Breast epithelium (tissue), 4 donors: ENCODE measurements at regions not wholly inside any gene's neighbourhood (a gene's known extent, or its start where the extent isn't known, plus 50 kb on each side); places are given as distances from the start of the nearest gene placed in this dataset.

ENCODE experiments used
- DNase-seq, 2 donors: peaks; one replicate each; pipeline ENCODE4 v3.0.0-alpha.2; 2019; ENCODE audit warnings: low spot score in 2 of 2
- H3K27ac ChIP-seq, 2 donors: fragments of 200-600 bp; sonication (generic) in 1 of 2; one replicate each; pipeline ENCODE4 v1.5.1; 2016 to 2019; ENCODE audit warnings: mild to moderate bottlenecking in 1 of 2
- H3K27me3 ChIP-seq, 2 donors: fragments of 200-600 bp; sonication (generic) in 1 of 2; one replicate each; pipeline versions ENCODE4 v1.5.1 to v1.6.0; 2017 to 2019; ENCODE audit warnings: control low read depth in 1 of 2, mild to moderate bottlenecking in 1 of 2
- H3K36me3 ChIP-seq: fragments of 200-600 bp; one replicate; pipeline ENCODE4 v1.5.1; 2019
- H3K4me1 ChIP-seq, 2 donors: fragments of 200-600 bp; sonication (generic); one replicate each; pipeline ENCODE4 v1.5.1; 2016 to 2019; ENCODE audit warnings: control low read depth in 1 of 2
- H3K4me3 ChIP-seq, 3 donors: fragments of 200-600 bp; sonication (generic); 1 replicate in 2 of 3; 2 replicates in 1 of 3; pipeline ENCODE4 v1.5.1; 2016 to 2019; ENCODE audit warnings: mild to moderate bottlenecking in 3 of 3, moderate library complexity in 2 of 3
- H3K9me3 ChIP-seq, 2 donors: fragments of 200-600 bp; sonication (generic) in 1 of 2; one replicate each; pipeline ENCODE4 v1.5.1; 2016 to 2019; ENCODE audit warnings: control low read depth in 1 of 2
- POLR2A ChIP-seq: fragments of 450-650 bp; IDR thresholded peaks from one replicate; pipeline ENCODE4 v1.6.1; 2016; ENCODE audit warnings: antibody characterized with exemption, mild to moderate bottlenecking, moderate library complexity
- POLR2AphosphoS5 ChIP-seq, 3 donors: sonication (generic); formaldehyde crosslinking; IDR thresholded peaks; one replicate each; pipeline ENCODE4 v1.6.1; 2017; ENCODE audit warnings: antibody characterized with exemption in 3 of 3
- intact Hi-C: fragments of 100-400 bp; cut with DNase I; formaldehyde crosslinking; loops from one replicate; pipeline ENCODE4 v1.15.1; 2023; ENCODE audit warnings: low total_unique reads
- TF ChIP-seq, protein P1 (sequence below), 3 donors: fragments of 450-650 bp; IDR thresholded peaks; one replicate each; pipeline ENCODE4 v1.5.1; 2016 to 2017; ENCODE audit warnings: antibody characterized with exemption in 3 of 3, mild to moderate bottlenecking in 3 of 3, moderate library complexity in 3 of 3

DNA sequence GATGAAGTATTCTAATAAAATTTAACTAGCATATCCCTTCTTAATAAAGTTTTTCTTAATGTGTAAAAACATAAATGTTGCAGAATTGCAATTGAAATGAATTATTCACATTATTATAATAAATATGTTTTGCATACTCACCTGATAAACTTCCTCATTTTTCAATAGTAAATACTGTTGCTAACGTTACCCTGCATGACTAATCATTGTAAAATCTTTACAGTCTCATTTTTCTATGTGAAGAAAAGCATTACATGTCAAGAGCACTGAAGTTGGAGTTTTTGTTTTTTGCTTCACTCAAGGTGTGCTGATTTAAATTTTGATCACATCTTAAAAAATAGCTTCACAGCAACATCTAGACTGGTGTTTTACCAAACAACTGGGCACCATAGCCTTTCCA lies 157.2 kb upstream of the CDH18 start:
- H3K27ac ChIP-seq: no peak overlapping the region
- no peaks in the 10 kb centered on the region for H3K36me3 ChIP-seq
- intact Hi-C loops: loop anchor here (5.0 kb wide), 1 partner anchor 68 kb away; no protein-coding TSS in a partner anchor
- no peaks in the 10 kb centered on the region for H3K27me3 ChIP-seq
- DNase-seq: no peak
- no peaks in the 10 kb centered on the region for H3K9me3 ChIP-seq
- TF ChIP-seq POLR2AphosphoS5 (IDR thresholded peaks at IDR 0.05): no peak
- TF ChIP-seq, protein P1, sequence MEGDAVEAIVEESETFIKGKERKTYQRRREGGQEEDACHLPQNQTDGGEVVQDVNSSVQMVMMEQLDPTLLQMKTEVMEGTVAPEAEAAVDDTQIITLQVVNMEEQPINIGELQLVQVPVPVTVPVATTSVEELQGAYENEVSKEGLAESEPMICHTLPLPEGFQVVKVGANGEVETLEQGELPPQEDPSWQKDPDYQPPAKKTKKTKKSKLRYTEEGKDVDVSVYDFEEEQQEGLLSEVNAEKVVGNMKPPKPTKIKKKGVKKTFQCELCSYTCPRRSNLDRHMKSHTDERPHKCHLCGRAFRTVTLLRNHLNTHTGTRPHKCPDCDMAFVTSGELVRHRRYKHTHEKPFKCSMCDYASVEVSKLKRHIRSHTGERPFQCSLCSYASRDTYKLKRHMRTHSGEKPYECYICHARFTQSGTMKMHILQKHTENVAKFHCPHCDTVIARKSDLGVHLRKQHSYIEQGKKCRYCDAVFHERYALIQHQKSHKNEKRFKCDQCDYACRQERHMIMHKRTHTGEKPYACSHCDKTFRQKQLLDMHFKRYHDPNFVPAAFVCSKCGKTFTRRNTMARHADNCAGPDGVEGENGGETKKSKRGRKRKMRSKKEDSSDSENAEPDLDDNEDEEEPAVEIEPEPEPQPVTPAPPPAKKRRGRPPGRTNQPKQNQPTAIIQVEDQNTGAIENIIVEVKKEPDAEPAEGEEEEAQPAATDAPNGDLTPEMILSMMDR (IDR thresholded peaks at IDR 0.05): no peak
- TF ChIP-seq POLR2A: no peak
- H3K4me3 ChIP-seq: no peak overlapping the region
- no peaks in the 10 kb centered on the region for H3K4me1 ChIP-seq

DNA sequence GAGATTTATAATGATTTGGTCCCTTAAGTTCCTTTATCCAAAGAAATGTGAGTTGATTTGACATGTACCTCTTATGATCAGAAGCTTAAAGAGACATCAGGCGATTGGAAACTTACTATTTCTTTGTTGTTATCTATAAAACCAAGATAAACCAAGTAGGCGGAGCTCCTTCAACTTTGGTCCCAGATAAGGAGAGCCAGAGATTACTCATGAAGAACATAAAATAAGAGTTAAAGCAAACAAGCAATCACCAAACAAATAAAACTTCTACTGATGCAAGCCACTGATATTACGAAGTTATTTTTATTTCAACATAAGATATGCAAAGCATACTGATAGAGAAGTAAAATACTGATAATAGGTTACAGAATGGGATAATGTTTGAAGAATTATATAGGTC lies 141.5 kb upstream of the CDH18 start:
- no peaks in the 10 kb centered on the region for H3K4me1 ChIP-seq
- H3K36me3 ChIP-seq: no peaks in the 10 kb centered on the region
- TF ChIP-seq POLR2AphosphoS5 (IDR thresholded peaks at IDR 0.05) (no peak), POLR2A (no peak)
- TF ChIP-seq, protein P1 (IDR thresholded peaks at IDR 0.05): no peak
- no peak overlapping the region for H3K27ac ChIP-seq
- no peaks in the 10 kb centered on the region for H3K9me3 ChIP-seq
- no peak for DNase-seq
- no peak overlapping the region for H3K4me3 ChIP-seq
- no peaks in the 10 kb centered on the region for H3K27me3 ChIP-seq
- intact Hi-C loops: no loop called here

DNA sequence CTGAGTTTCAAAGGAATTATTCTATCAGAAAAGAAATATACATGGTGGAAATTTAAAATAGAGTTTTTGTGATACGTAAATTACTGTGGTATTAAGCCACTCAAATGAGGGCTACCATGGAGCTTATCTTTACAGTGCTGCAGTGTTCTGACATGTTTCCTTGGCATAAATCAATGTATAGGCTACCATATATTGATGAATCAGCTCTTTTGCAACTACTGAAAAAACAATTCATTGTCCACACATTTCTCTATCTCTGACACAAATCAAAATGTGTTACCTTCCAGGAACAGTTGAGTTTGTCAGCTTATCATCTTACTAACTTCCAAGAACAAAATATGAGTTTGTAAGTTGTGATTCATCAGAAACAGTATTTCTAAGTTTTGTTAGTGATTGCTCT lies 140.3 kb upstream of the CDH18 start:
- no peaks in the 10 kb centered on the region for H3K27me3 ChIP-seq
- no peaks in the 10 kb centered on the region for H3K4me1 ChIP-seq
- H3K4me3 ChIP-seq: no peak overlapping the region
- no peak for DNase-seq
- H3K9me3 ChIP-seq: no peaks in the 10 kb centered on the region
- intact Hi-C loops: no loop called here
- no peaks in the 10 kb centered on the region for H3K36me3 ChIP-seq
- H3K27ac ChIP-seq: no peak overlapping the region
- TF ChIP-seq POLR2A (no peak), POLR2AphosphoS5 (IDR thresholded peaks at IDR 0.05) (no peak)
- TF ChIP-seq, protein P1 (IDR thresholded peaks at IDR 0.05): no peak

DNA sequence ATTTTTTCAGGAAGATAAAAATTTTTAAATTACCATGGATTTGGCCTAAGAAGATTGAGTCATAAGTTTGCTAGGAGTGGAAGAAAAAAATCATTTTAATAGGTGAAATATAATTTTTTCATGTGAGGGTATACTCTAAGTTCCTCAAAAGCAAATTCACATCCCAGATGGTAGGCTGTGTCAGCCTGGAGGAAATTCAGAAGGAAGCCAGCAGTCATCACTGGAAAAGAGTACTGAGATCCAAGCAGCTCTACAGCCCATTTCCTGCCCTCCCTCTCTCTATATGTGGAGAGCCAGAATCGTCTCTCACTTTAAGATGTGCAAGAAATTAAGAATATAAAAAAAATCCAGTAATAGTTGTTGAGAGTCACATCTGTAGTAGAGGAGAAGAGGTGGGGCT lies 126.5 kb upstream of the CDH18 start:
- no peak overlapping the region for H3K27ac ChIP-seq
- intact Hi-C loops: no loop called here
- no peaks in the 10 kb centered on the region for H3K9me3 ChIP-seq
- H3K4me1 ChIP-seq: no peaks in the 10 kb centered on the region
- no peak overlapping the region for H3K4me3 ChIP-seq
- DNase-seq: no peak
- H3K36me3 ChIP-seq: no peaks in the 10 kb centered on the region
- TF ChIP-seq, protein P1 (IDR thresholded peaks at IDR 0.05): no peak
- no peak for TF ChIP-seq POLR2A
- TF ChIP-seq POLR2AphosphoS5 (IDR thresholded peaks at IDR 0.05): no peak
- no peaks in the 10 kb centered on the region for H3K27me3 ChIP-seq

DNA sequence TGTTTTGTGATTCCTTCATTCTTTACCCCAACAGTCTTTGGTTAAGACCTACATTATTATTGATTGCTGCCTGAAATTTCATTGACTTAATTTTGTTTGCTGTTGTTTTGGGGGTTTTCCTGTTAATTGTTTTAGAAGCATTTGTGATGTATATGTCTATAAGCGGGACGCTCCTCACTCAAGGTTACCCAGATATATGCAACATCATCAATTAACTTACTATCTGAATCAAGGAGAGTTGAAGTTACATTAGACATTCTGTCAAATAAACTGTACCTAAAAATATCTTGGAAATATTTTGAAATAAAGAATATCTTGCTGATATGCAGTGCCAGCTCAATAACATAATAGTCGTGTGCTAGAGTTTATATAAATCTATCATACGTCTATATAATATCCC lies 125.9 kb upstream of the CDH18 start:
- H3K27me3 ChIP-seq: no peaks in the 10 kb centered on the region
- no peaks in the 10 kb centered on the region for H3K36me3 ChIP-seq
- no peak overlapping the region for H3K27ac ChIP-seq
- TF ChIP-seq POLR2A (no peak), POLR2AphosphoS5 (IDR thresholded peaks at IDR 0.05) (no peak)
- TF ChIP-seq, protein P1 (IDR thresholded peaks at IDR 0.05): no peak
- DNase-seq: no peak
- H3K4me1 ChIP-seq: no peaks in the 10 kb centered on the region
- intact Hi-C loops: no loop called here
- no peaks in the 10 kb centered on the region for H3K9me3 ChIP-seq
- H3K4me3 ChIP-seq: no peak overlapping the region
